GM12878 (cell line): ENCODE measurements at regions not wholly inside any gene's neighbourhood (a gene's known extent, or its start where the extent isn't known, plus 50 kb on each side); places are given as distances from the start of the nearest gene placed in this dataset.

Source experiments
- ATAC-seq: fragments of 200-7000 bp; cut with Tn5 transposase; 3 replicates; pipeline ENCODE4 v1.9.1; 2020; ENCODE audit warnings: mild to moderate bottlenecking, moderate library complexity
- BruUV-seq: library from RNA; stranded (reverse); fragments of 400-500 nt; replicated peaks from 2 replicates; lab custom pipeline; 2021; lab: Mats Ljungman, UMichigan
- CTCF ChIA-PET: fragments of 300-600 bp; sonication (Branson Sonifier 250); formaldehyde crosslinking; extraction: SDS; loops from one replicate; lab custom pipeline; 2021; ENCODE audit warnings: inconsistent platforms; lab: Yijun Ruan, JAX
- POLR2A ChIA-PET: fragments of 350-600 bp; formaldehyde crosslinking; extraction: SDS; loops from one replicate; lab custom pipeline; 2021; ENCODE audit warnings: inconsistent platforms; lab: Charles Lee
- RAD21 ChIA-PET: fragments of 300-600 bp; sonication (Branson Sonifier 250); formaldehyde crosslinking; loops from one replicate; lab custom pipeline; 2023; ENCODE audit warnings: antibody characterized with exemption; ENCODE audit not compliant: unreplicated experiment; lab: Charles Lee
- SMC1A ChIA-PET: fragments of 300-600 bp; sonication (Branson Sonifier 250); formaldehyde crosslinking; loops from one replicate; lab custom pipeline; 2023; ENCODE audit not compliant: unreplicated experiment, uncharacterized antibody; lab: Charles Lee
- DNase-seq: peaks from one replicate; pipeline ENCODE4 v3.0.0-alpha.2; 2011; ENCODE audit warnings: low read depth, low spot score
- FAIRE-seq: peaks from 3 replicates; lab custom pipeline; 2011; peaks lifted over from hg19 to GRCh38; lab: Jason Lieb, UNC
- H2AFZ ChIP-seq: 2 replicates; pipeline ENCODE4 v1.6.0; 2011; ENCODE audit warnings: low read depth, low read length, control low read depth; ENCODE audit not compliant: control insufficient read depth
- H3K27ac ChIP-seq: 2 replicates; pipeline ENCODE4 v1.5.1; 2011; ENCODE audit warnings: control low read depth; ENCODE audit not compliant: control insufficient read depth, insufficient read depth
- H3K27me3 ChIP-seq, 2 experiments: replicated peaks in 1 of 2; 2 replicates each; pipeline versions ENCODE4 v1.6.0 to v1.6.1; 2011; ENCODE audit warnings: low read length in 1 of 2; ENCODE audit not compliant: control insufficient read depth in 2 of 2, insufficient read depth in 2 of 2
- H3K36me3 ChIP-seq, 2 experiments: 2 replicates each; pipeline ENCODE4 v1.5.1; 2011; ENCODE audit warnings: low read length in 1 of 2; ENCODE audit not compliant: control insufficient read depth in 2 of 2, insufficient read depth in 2 of 2
- H3K4me1 ChIP-seq: 2 replicates; pipeline ENCODE4 v1.6.1; 2011; ENCODE audit warnings: mild to moderate bottlenecking, low read length, moderate library complexity, mixed read lengths; ENCODE audit not compliant: control insufficient read depth, insufficient read depth
- H3K4me2 ChIP-seq: 2 replicates; pipeline ENCODE4 v1.6.0; 2011; ENCODE audit warnings: control low read depth; ENCODE audit not compliant: control insufficient read depth, insufficient read depth
- H3K4me3 ChIP-seq: fragments of 200-600 bp; sonication (generic); 2 replicates; pipeline ENCODE4 v1.5.1; 2016
- H3K79me2 ChIP-seq: 2 replicates; pipeline ENCODE4 v1.6.0; 2011; ENCODE audit warnings: low read length; ENCODE audit not compliant: control insufficient read depth, insufficient read depth
- H3K9ac ChIP-seq: 2 replicates; pipeline ENCODE4 v1.8.0; 2011; ENCODE audit warnings: low read length, control low read depth, mixed read lengths; ENCODE audit not compliant: control insufficient read depth, insufficient read depth
- H3K9me3 ChIP-seq: replicated peaks from 3 replicates; pipeline ENCODE4 v1.5.1; 2011; ENCODE audit warnings: mild to moderate bottlenecking, low read length; ENCODE audit not compliant: control insufficient read depth, insufficient read depth
- H4K20me1 ChIP-seq: 2 replicates; pipeline ENCODE4 v1.6.0; 2011; ENCODE audit not compliant: control insufficient read depth, insufficient read depth
- ATF3 ChIP-seq: IDR thresholded peaks from 2 replicates; pipeline ENCODE4 v1.6.1; 2011; ENCODE audit warnings: low read depth, mild to moderate bottlenecking, low read length, moderate library complexity, borderline replicate concordance; ENCODE audit errors: extremely low read depth
- CREM ChIP-seq: IDR thresholded peaks from 2 replicates; pipeline ENCODE4 v1.6.1; 2014; ENCODE audit warnings: antibody characterized with exemption, low read depth
- EGR1 ChIP-seq, 2 experiments: IDR thresholded peaks; 1 replicate in 1 of 2; 2 replicates in 1 of 2; pipeline ENCODE4 v1.6.1; 2011 to 2012; ENCODE audit warnings: low read depth in 2 of 2, low read length in 2 of 2, borderline replicate concordance in 1 of 2, mild to moderate bottlenecking in 1 of 2, moderate library complexity in 1 of 2
- FOXK2 ChIP-seq: fragments of 450-650 bp; IDR thresholded peaks from 2 replicates; pipeline ENCODE4 v1.6.1; 2017; ENCODE audit warnings: mild to moderate bottlenecking, moderate library complexity
- KAT2A ChIP-seq: conservative IDR thresholded peaks from 2 replicates; pipeline ENCODE4 v1.6.1; 2011; ENCODE audit warnings: low read depth, low read length; ENCODE audit not compliant: control insufficient read depth
- NKRF ChIP-seq: fragments of 450-650 bp; conservative IDR thresholded peaks from 2 replicates; pipeline ENCODE4 v1.6.1; 2017; ENCODE audit warnings: mild to moderate bottlenecking, moderate library complexity
- NR2C1 ChIP-seq: fragments of 450-650 bp; IDR thresholded peaks from 2 replicates; pipeline ENCODE4 v1.6.1; 2017; ENCODE audit warnings: antibody characterized with exemption, mild to moderate bottlenecking, moderate library complexity
- NR2C2 ChIP-seq: IDR thresholded peaks from 2 replicates; pipeline ENCODE4 v1.6.1; 2011; ENCODE audit warnings: borderline replicate concordance, low read depth; ENCODE audit not compliant: control insufficient read depth, insufficient read length
- SIX5 ChIP-seq: IDR thresholded peaks from 2 replicates; pipeline ENCODE4 v1.6.1; 2011; ENCODE audit warnings: mild to moderate bottlenecking, low read depth, low read length, moderate library complexity; ENCODE audit not compliant: severe bottlenecking
- SPI1 ChIP-seq: IDR thresholded peaks from 2 replicates; pipeline ENCODE4 v1.6.1; 2011; ENCODE audit warnings: low read depth, mild to moderate bottlenecking, low read length, moderate library complexity, borderline replicate concordance; ENCODE audit not compliant: insufficient read depth
- SREBF1 ChIP-seq: IDR thresholded peaks from 2 replicates; pipeline ENCODE4 v1.6.1; 2012; ENCODE audit warnings: mild to moderate bottlenecking, low read length
- STAT1 ChIP-seq: fragments of 450-650 bp; conservative IDR thresholded peaks from 2 replicates; pipeline ENCODE4 v1.6.1; 2014; ENCODE audit warnings: antibody characterized with exemption, mild to moderate bottlenecking
- WRNIP1 ChIP-seq: IDR thresholded peaks from 2 replicates; pipeline ENCODE4 v1.6.1; 2011; ENCODE audit warnings: low read depth, low read length, improper control_type of control experiment, borderline replicate concordance
- WGBS: methylation state at CpG from one replicate; pipeline ENCODE4 v1.1.6; 2016; ENCODE audit warnings: low lambda C conversion rate; ENCODE audit not compliant: insufficient replicate concordance, insufficient coverage; ENCODE audit errors: missing lambda C conversion rate; 5-methylcytosine and 5-hydroxymethylcytosine counted together
- in situ Hi-C: fragments of 300-500 bp; cut with MboI; formaldehyde crosslinking; loops from 9 replicates; pipeline ENCODE4 v1.14.3; 2018; ENCODE audit warnings: mixed read lengths
- intact Hi-C: fragments of 100-400 bp; cut with micrococcal nuclease; formaldehyde crosslinking; loops from one replicate; pipeline ENCODE4 v1.14.2; 2022; ENCODE audit not compliant: unreplicated experiment

GRCh38 chr17:79304884-79305283, 230.3 kb downstream of the ENGASE start:
- FAIRE-seq = no peak
- WGBS = 4% methylated on average over 13 of the region's 13 CpGs
- CTCF ChIA-PET = interaction anchor here (1.6 kb wide), 1 partner anchor 86 kb away, joined by 3 read pairs; no protein-coding TSS in a partner anchor

More at GRCh38 chr17:79304884-79305283, 230.3 kb downstream of the ENGASE start:
- H3K79me2 ChIP-seq = no peaks in the 10 kb centered on the region
- no peak overlapping the region for H3K4me2 ChIP-seq
- no peak overlapping the region for H3K4me3 ChIP-seq
- ATAC-seq (no peak), DNase-seq (no peak)
- no peak overlapping the region for H2AFZ ChIP-seq
- no peaks in the 10 kb centered on the region; a peak in 3 of 4 replicates for H3K27me3 ChIP-seq
- no peak overlapping the region for H3K9ac ChIP-seq
- ChIA-PET SMC1A (interaction anchor here (1.6 kb wide), 1 partner anchor 15 kb away, joined by 3 read pairs; no protein-coding TSS in a partner anchor), RAD21 (no interaction called here), POLR2A (no interaction called here)
- BruUV-seq = no TSS peak
- H3K27ac ChIP-seq = no peak overlapping the region
- H3K9me3 ChIP-seq = no peaks in the 10 kb centered on the region
- no peaks in the 10 kb centered on the region for H3K4me1 ChIP-seq
- H4K20me1 ChIP-seq = no peaks in the 10 kb centered on the region
- intact Hi-C loops = no loop called here
- TF ChIP-seq STAT1 = no peak
- TF ChIP-seq EGR1 (IDR thresholded peaks at IDR 0.05; ENCODE audit: borderline replicate concordance in 1 of 2, low read depth in 2 of 2, low read length in 2 of 2) = no peak
- TF ChIP-seq SREBF1 = no peak
- no peak for TF ChIP-seq WRNIP1
- no peak for TF ChIP-seq FOXK2
- TF ChIP-seq SPI1 = no peak
- no peak for TF ChIP-seq SIX5
- TF ChIP-seq NR2C1 = no peak
- TF ChIP-seq NKRF = no peak
- TF ChIP-seq KAT2A = no peak
- no peak for TF ChIP-seq ATF3
- TF ChIP-seq NR2C2 = no peak
- TF ChIP-seq CREM = no peak
- H3K36me3 ChIP-seq = no peaks in the 10 kb centered on the region
- in situ Hi-C loops = no loop called here
